Gastrocnemius medialis (tissue), 4 donors: ENCODE measurements at regions not wholly inside any gene's neighbourhood (a gene's known extent, or its start where the extent isn't known, plus 50 kb on each side); places are given as distances from the start of the nearest gene placed in this dataset.

ENCODE experiments used
- ATAC-seq, 2 donors: fragments of 150-250 bp; one replicate each; pipeline ENCODE4 v1.9.1; 2016
- DNase-seq, 2 donors: peaks; one replicate each; pipeline ENCODE4 v3.0.0-alpha.2; 2019
- H3K27ac ChIP-seq, 4 donors: fragments of 200-600 bp; sonication (generic); 1 replicate in 1 of 4; 2 replicates in 3 of 4; pipeline ENCODE4 v1.5.1; 2016 to 2018; ENCODE audit warnings: mild to moderate bottlenecking in 2 of 4, moderate library complexity in 1 of 4
- H3K27me3 ChIP-seq, 3 donors: fragments of 200-600 bp; sonication (generic) in 2 of 3; 1 replicate in 1 of 3; 2 replicates in 2 of 3; pipeline versions ENCODE4 v1.5.1 to v1.6.0; 2016 to 2019; ENCODE audit warnings: mild to moderate bottlenecking in 1 of 3, moderate library complexity in 1 of 3
- H3K36me3 ChIP-seq, 2 donors: fragments of 200-600 bp; sonication (generic) in 1 of 2; one replicate each; pipeline ENCODE4 v1.5.1; 2017 to 2018
- H3K4me1 ChIP-seq, 2 donors: fragments of 200-600 bp; sonication (generic) in 1 of 2; one replicate each; pipeline ENCODE4 v1.5.1; 2016 to 2017; ENCODE audit warnings: mild to moderate bottlenecking in 2 of 2
- H3K4me3 ChIP-seq, 4 donors: fragments of 200-600 bp; sonication (generic) in 3 of 4; 1 replicate in 1 of 4; 2 replicates in 3 of 4; pipeline ENCODE4 v1.5.1; 2016 to 2019; ENCODE audit warnings: mild to moderate bottlenecking in 2 of 4
- H3K9me3 ChIP-seq, 3 donors: fragments of 200-600 bp; sonication (generic) in 2 of 3; 1 replicate in 1 of 3; 2 replicates in 2 of 3; pipeline ENCODE4 v1.5.1; 2016 to 2019
- CTCF ChIP-seq, 5 experiments: fragments of 450-650 bp in 3 of 5; fragments of 200-600 bp in 2 of 5; sonication (generic) in 2 of 5; IDR thresholded peaks in 4 of 5; conservative IDR thresholded peaks in 1 of 5; 1 replicate in 4 of 5; 2 replicates in 1 of 5; pipeline ENCODE4 v1.5.1; 2016 to 2019; ENCODE audit warnings: antibody characterized with exemption in 5 of 5, mild to moderate bottlenecking in 3 of 5, moderate library complexity in 3 of 5
- POLR2A ChIP-seq, 2 donors: fragments of 450-650 bp; IDR thresholded peaks; one replicate each; pipeline ENCODE4 v1.6.1; 2017; ENCODE audit warnings: antibody characterized with exemption in 2 of 2, mild to moderate bottlenecking in 2 of 2, moderate library complexity in 2 of 2
- in situ Hi-C, 4 donors: fragments of 200-750 bp; cut with MboI; loops; one replicate each; pipeline versions ENCODE4 v1.15.0 to v1.8.0; 2017; ENCODE audit warnings: low sequenced_read_pairs in 4 of 4
- intact Hi-C: fragments of 100-400 bp; cut with DNase I; formaldehyde crosslinking; loops from one replicate; pipeline ENCODE4 v1.15.1; 2023; ENCODE audit warnings: low total_unique reads

- DNase-seq (no peak), ATAC-seq (no peak)
- intact Hi-C loops (no loop called here), in situ Hi-C loops (loop anchor here in 1 of 4 donors (25.0 kb wide), 1 partner anchor 106 kb away; no protein-coding TSS in a partner anchor)
- Histone ChIP-seq H3K9me3 (no peaks in the 10 kb centered on the region), H3K27me3 (no peaks in the 10 kb centered on the region), H3K4me3 (no peak overlapping the region), H3K36me3 (no peaks in the 10 kb centered on the region), H3K27ac (no peak overlapping the region), H3K4me1 (no peaks in the 10 kb centered on the region)
- no peak for TF ChIP-seq CTCF (IDR thresholded peaks at IDR 0.05 in 4 of 5, conservative IDR thresholded peaks at IDR 0.05 in 1 of 5)
- TF ChIP-seq POLR2A (IDR thresholded peaks at IDR 0.05), result no peak
These were observed 239.6 kb upstream of the TUSC1 start for GRCh38 chr9:25917731-25918362.

GRCh38 chr9:25913806-25914205, 235.6 kb upstream of the TUSC1 start:
- Histone ChIP-seq H3K27ac (no peak overlapping the region), H3K9me3 (no peaks in the 10 kb centered on the region), H3K4me3 (no peak overlapping the region), H3K36me3 (no peaks in the 10 kb centered on the region), H3K27me3 (no peaks in the 10 kb centered on the region), H3K4me1 (no peaks in the 10 kb centered on the region)
- in situ Hi-C loops (loop anchor here in 1 of 4 donors (25.0 kb wide), 1 partner anchor 102 kb away; no protein-coding TSS in a partner anchor), intact Hi-C loops (no loop called here)
- DNase-seq (no peak), ATAC-seq (no peak)
- TF ChIP-seq CTCF (IDR thresholded peaks at IDR 0.05 in 4 of 5, conservative IDR thresholded peaks at IDR 0.05 in 1 of 5), result no peak
- no peak for TF ChIP-seq POLR2A (IDR thresholded peaks at IDR 0.05)

GRCh38 chr9:25904701-25905100, 226.5 kb upstream of the TUSC1 start:
- in situ Hi-C loops, result loop anchor here in 1 of 4 donors (25.0 kb wide), 1 partner anchor 92 kb away; no protein-coding TSS in a partner anchor
- no peaks in the 10 kb centered on the region for H3K27me3 ChIP-seq

GRCh38 chr9:25891527-25891926, 213.3 kb upstream of the TUSC1 start:
- TF ChIP-seq CTCF (IDR thresholded peaks at IDR 0.05 in 4 of 5, conservative IDR thresholded peaks at IDR 0.05 in 1 of 5), result no peak
- no peak for TF ChIP-seq POLR2A (IDR thresholded peaks at IDR 0.05)
- Histone ChIP-seq H3K4me1 (no peaks in the 10 kb centered on the region), H3K4me3 (no peak overlapping the region), H3K27me3 (no peaks in the 10 kb centered on the region), H3K9me3 (no peaks in the 10 kb centered on the region), H3K27ac (no peak overlapping the region), H3K36me3 (no peaks in the 10 kb centered on the region)
- in situ Hi-C loops (no loop called here), intact Hi-C loops (no loop called here)
- ATAC-seq, result peak in 1 of 2 donors; percentile 30
- DNase-seq, result no peak

More at GRCh38 chr9:25904701-25905100, 226.5 kb upstream of the TUSC1 start:
- no peak overlapping the region for H3K27ac ChIP-seq
- H3K9me3 ChIP-seq, result no peaks in the 10 kb centered on the region
- no peaks in the 10 kb centered on the region for H3K4me1 ChIP-seq
- intact Hi-C loops, result no loop called here
- ATAC-seq (no peak), DNase-seq (no peak)
- no peak for TF ChIP-seq CTCF (IDR thresholded peaks at IDR 0.05 in 4 of 5, conservative IDR thresholded peaks at IDR 0.05 in 1 of 5)
- no peak for TF ChIP-seq POLR2A (IDR thresholded peaks at IDR 0.05)
- H3K4me3 ChIP-seq, result no peak overlapping the region
- H3K36me3 ChIP-seq, result no peaks in the 10 kb centered on the region

- H3K36me3 ChIP-seq, result no peaks in the 10 kb centered on the region
- H3K4me3 ChIP-seq, result no peak overlapping the region
- in situ Hi-C loops (no loop called here), intact Hi-C loops (no loop called here)
- ATAC-seq (no peak), DNase-seq (no peak)
- TF ChIP-seq POLR2A (IDR thresholded peaks at IDR 0.05) (no peak), CTCF (IDR thresholded peaks at IDR 0.05 in 4 of 5, conservative IDR thresholded peaks at IDR 0.05 in 1 of 5) (no peak)
- H3K27ac ChIP-seq, result no peak overlapping the region
- H3K4me1 ChIP-seq, result no peaks in the 10 kb centered on the region
- no peaks in the 10 kb centered on the region for H3K9me3 ChIP-seq
- no peaks in the 10 kb centered on the region for H3K27me3 ChIP-seq
These were observed 211.4 kb upstream of the TUSC1 start for GRCh38 chr9:25889661-25890060.
